Fibroblast of mammary gland (primary cell): ENCODE measurements at regions not wholly inside any gene's neighbourhood (a gene's known extent, or its start where the extent isn't known, plus 50 kb on each side); places are given as distances from the start of the nearest gene placed in this dataset.
A peak's percentile ranks its signal among the peaks of the same experiment; 100 is the strongest.

Source experiments
- DNase-seq: peaks from one replicate; pipeline ENCODE4 v3.0.0-alpha.2; 2010; ENCODE audit warnings: low read depth
- H3K4me3 ChIP-seq: 2 replicates; pipeline ENCODE4 v1.5.1; 2011; ENCODE audit warnings: low read depth, mild to moderate bottlenecking, low read length, moderate library complexity; ENCODE audit not compliant: control insufficient read depth
- CTCF ChIP-seq: conservative IDR thresholded peaks from 2 replicates; pipeline ENCODE4 v1.5.1; 2011; ENCODE audit warnings: low read depth, low read length, inconsistent platforms; ENCODE audit not compliant: control insufficient read depth, insufficient read depth

- TF ChIP-seq CTCF = no peak
Observed at GRCh38 chrX:121782544-121782943, 735.1 kb downstream of the GLUD2 start.

GRCh38 chrX:121782976-121783375, 735.6 kb downstream of the GLUD2 start:
- no peak for DNase-seq
- no peak for TF ChIP-seq CTCF
- no peak overlapping the region for H3K4me3 ChIP-seq

More at GRCh38 chrX:121782544-121782943, 735.1 kb downstream of the GLUD2 start:
- no peak for DNase-seq
- H3K4me3 ChIP-seq = no peak overlapping the region

GRCh38 chrX:121802881-121803412, 755.5 kb downstream of the GLUD2 start:
- TF ChIP-seq CTCF = no peak
- H3K4me3 ChIP-seq = no peak overlapping the region
- no peak for DNase-seq

DNA sequence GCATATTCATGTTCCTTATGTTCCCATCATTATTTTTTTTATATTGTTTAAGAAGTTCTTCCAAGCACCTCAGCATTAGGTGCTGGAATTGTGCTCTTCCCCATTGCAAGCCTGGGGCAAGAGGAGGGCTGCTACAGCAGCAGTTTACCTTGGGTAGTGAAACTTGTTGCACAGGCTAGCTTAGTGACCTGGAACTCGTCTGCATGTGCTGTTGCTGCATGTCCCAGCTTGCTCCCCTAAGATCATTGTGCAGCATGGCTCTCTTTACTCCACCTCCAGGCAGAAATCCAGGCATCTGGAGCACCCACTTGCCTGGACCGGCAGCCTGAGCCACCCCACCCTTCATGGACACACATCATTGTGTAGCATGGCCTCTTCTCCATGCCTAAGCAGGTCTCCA, 776.0 kb downstream of the GLUD2 start:
- TF ChIP-seq CTCF = no peak
- no peak overlapping the region for H3K4me3 ChIP-seq
- DNase-seq = no peak

DNA sequence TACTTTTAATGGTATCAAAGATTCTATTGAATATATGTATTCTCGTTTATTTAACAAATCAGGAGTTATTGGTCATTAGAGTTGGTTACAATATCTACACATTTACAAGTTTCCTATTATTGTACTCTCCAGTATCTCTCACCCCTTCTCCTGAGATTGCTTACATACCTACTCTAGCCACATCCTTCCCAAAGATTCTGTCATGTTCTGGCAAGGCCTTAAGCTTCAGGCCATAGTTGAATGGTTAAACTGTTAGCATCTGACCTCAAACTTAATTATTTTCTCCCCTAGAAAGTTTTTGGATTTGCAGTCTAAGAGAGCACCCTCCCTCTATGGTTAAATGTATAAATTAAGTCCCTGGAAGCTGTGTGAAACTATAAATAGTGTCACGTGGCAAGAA, 784.2 kb downstream of the GLUD2 start:
- no peak overlapping the region for H3K4me3 ChIP-seq
- DNase-seq = peak; percentile 8

DNA sequence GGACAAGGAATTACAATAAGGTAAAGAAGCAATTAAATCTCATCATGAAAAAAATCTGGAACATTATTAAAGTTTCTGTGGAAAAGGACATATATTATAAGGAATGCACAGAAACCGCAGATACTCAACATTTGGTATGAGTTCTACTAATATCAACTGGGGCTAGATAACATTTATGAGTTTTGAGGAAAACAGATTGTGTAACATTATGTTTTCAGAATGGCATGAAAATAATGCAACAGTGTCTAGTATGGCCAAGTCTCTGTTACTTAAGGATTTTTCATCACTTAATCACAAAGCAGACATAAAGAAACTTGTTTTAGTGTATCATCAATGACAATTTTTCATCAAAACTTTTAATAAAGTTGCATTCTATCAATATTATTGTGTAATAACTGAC, 785.0 kb downstream of the GLUD2 start:
- no peak for TF ChIP-seq CTCF
- no peak overlapping the region for H3K4me3 ChIP-seq
- no peak for DNase-seq

More for the DNA sequence above, 784.2 kb downstream of the GLUD2 start:
- no peak for TF ChIP-seq CTCF

DNA sequence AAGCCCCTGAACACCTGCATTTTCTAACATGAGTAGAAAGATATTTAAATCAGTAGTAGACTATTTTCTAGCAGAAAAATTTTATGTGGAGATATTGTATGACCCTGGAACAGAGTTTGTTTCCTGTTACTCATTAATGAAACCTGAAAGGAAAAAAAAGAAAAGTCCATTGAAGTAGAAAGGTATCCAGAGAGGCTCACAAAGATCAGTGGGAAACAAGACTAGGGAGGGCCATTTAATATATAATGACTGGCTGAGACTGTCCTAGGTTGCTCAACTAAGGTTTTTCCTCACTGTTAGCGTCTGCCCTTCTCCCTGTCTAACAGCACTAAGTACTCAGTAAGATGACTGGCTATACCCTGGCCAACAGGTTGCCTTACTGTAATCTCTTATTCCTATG, 788.6 kb downstream of the GLUD2 start:
- no peak for DNase-seq
- H3K4me3 ChIP-seq = no peak overlapping the region
- TF ChIP-seq CTCF = no peak
